IMR-90 (cell line): ENCODE measurements at regions not wholly inside any gene's neighbourhood (a gene's known extent, or its start where the extent isn't known, plus 50 kb on each side); places are given as distances from the start of the nearest gene placed in this dataset.

Experiments used
- ATAC-seq: fragments of 200-7000 bp; cut with Tn5 transposase; 2 replicates; pipeline ENCODE4 v1.9.1; 2020; ENCODE audit warnings: low read depth, mild to moderate bottlenecking, moderate library complexity
- BruUV-seq: library from RNA; stranded (reverse); fragments of 400-500 nt; replicated peaks from 2 replicates; lab custom pipeline; 2021; lab: Mats Ljungman, UMichigan
- CTCF ChIA-PET: fragments of 300-600 bp; formaldehyde crosslinking; extraction: SDS; loops from one replicate; lab custom pipeline; 2021; ENCODE audit warnings: antibody characterized with exemption; lab: Yijun Ruan, JAX
- POLR2A ChIA-PET: fragments of 300-600 bp; sonication (Branson Sonifier 250); formaldehyde crosslinking; loops from one replicate; lab custom pipeline; 2022; ENCODE audit warnings: antibody characterized with exemption; ENCODE audit not compliant: unreplicated experiment; lab: Charles Lee
- DNase-seq: peaks from one replicate; pipeline ENCODE4 v3.0.0; 2013
- H2AFZ ChIP-seq: replicated peaks from 2 replicates; pipeline ENCODE3; 2013; ENCODE audit warnings: low read length, mild to moderate bottlenecking; ENCODE audit not compliant: poor library complexity
- H2AK5ac ChIP-seq: 2 replicates; pipeline ENCODE4 v1.6.1; 2013; ENCODE audit warnings: low read depth, low read length, inconsistent platforms
- H2AK9ac ChIP-seq: replicated peaks from 2 replicates; pipeline ENCODE3; 2013; ENCODE audit warnings: mild to moderate bottlenecking, low read depth, low read length, moderate library complexity; ENCODE audit not compliant: poor library complexity
- H2BK120ac ChIP-seq: 2 replicates; pipeline ENCODE4 v1.6.1; 2013; ENCODE audit warnings: low read depth, low read length, inconsistent platforms
- H2BK15ac ChIP-seq: 3 replicates; pipeline ENCODE4 v1.6.1; 2013; ENCODE audit warnings: low read depth, low read length, inconsistent platforms
- H2BK20ac ChIP-seq: 2 replicates; pipeline ENCODE4 v1.6.1; 2013; ENCODE audit warnings: low read depth, mild to moderate bottlenecking, inconsistent platforms, low read length, moderate library complexity
- H2BK5ac ChIP-seq: 2 replicates; pipeline ENCODE4 v1.6.1; 2013; ENCODE audit warnings: mild to moderate bottlenecking, low read depth, low read length, inconsistent platforms; ENCODE audit not compliant: poor library complexity, severe bottlenecking
- H3K14ac ChIP-seq: replicated peaks from 2 replicates; pipeline ENCODE4 v1.6.1; 2013; ENCODE audit warnings: low read depth, low read length, inconsistent platforms
- H3K18ac ChIP-seq: 2 replicates; pipeline ENCODE4 v1.6.1; 2013; ENCODE audit warnings: low read depth, low read length, control low read depth
- H3K23ac ChIP-seq: 2 replicates; pipeline ENCODE4 v1.6.1; 2013; ENCODE audit warnings: low read depth, low read length, inconsistent platforms
- H3K27ac ChIP-seq: 2 replicates; pipeline ENCODE4 v1.5.1; 2013; ENCODE audit warnings: mild to moderate bottlenecking, control low read depth, low read length; ENCODE audit not compliant: insufficient read depth
- H3K27me3 ChIP-seq: 2 replicates; pipeline ENCODE4 v1.6.1; 2013; ENCODE audit warnings: low read length; ENCODE audit not compliant: control insufficient read depth, insufficient read depth
- H3K36me3 ChIP-seq: 2 replicates; pipeline ENCODE4 v1.6.1; 2013; ENCODE audit warnings: low read length, mixed read lengths; ENCODE audit not compliant: control insufficient read depth, insufficient read depth
- H3K4ac ChIP-seq: 2 replicates; pipeline ENCODE4 v1.6.1; 2013; ENCODE audit warnings: low read depth, low read length, inconsistent platforms
- H3K4me1 ChIP-seq: 2 replicates; pipeline ENCODE4 v1.6.1; 2013; ENCODE audit warnings: low read length, mixed read lengths; ENCODE audit not compliant: control insufficient read depth, insufficient read depth
- H3K4me2 ChIP-seq: 2 replicates; pipeline ENCODE4 v1.6.1; 2013; ENCODE audit warnings: low read depth, mild to moderate bottlenecking, control low read depth, low read length, moderate library complexity
- H3K4me3 ChIP-seq: 2 replicates; pipeline ENCODE4 v1.5.1; 2013; ENCODE audit warnings: low read depth, mild to moderate bottlenecking, control low read depth, low read length, moderate library complexity; ENCODE audit not compliant: insufficient read depth
- H3K56ac ChIP-seq: 2 replicates; pipeline ENCODE4 v1.6.1; 2013; ENCODE audit warnings: low read length, inconsistent platforms; ENCODE audit not compliant: insufficient read depth; ENCODE audit errors: extremely low read depth
- H3K79me1 ChIP-seq, 2 experiments: 2 replicates each; pipeline ENCODE4 v1.6.1; 2013; ENCODE audit warnings: low read length in 2 of 2, inconsistent platforms in 1 of 2, low read depth in 1 of 2
- H3K9ac ChIP-seq: 2 replicates; pipeline ENCODE4 v1.6.1; 2013; ENCODE audit warnings: low read depth, low read length, control low read depth
- H3K9me1 ChIP-seq: 2 replicates; pipeline ENCODE4 v1.6.1; 2013; ENCODE audit warnings: low read length, inconsistent platforms; ENCODE audit not compliant: insufficient read depth
- H3K9me3 ChIP-seq: 2 replicates; pipeline ENCODE4 v1.6.1; 2013; ENCODE audit warnings: low read length; ENCODE audit not compliant: control insufficient read depth, insufficient read depth
- H4K20me1 ChIP-seq: 2 replicates; pipeline ENCODE4 v1.6.1; 2013; ENCODE audit warnings: low read length, inconsistent platforms; ENCODE audit not compliant: insufficient read depth
- H4K5ac ChIP-seq: 2 replicates; pipeline ENCODE4 v1.6.1; 2013; ENCODE audit warnings: mild to moderate bottlenecking, low read depth, low read length, control low read depth
- H4K8ac ChIP-seq, 2 experiments: 2 replicates each; pipeline ENCODE4 v1.6.1; 2013; ENCODE audit warnings: low read depth in 2 of 2, low read length in 2 of 2, control low read depth in 1 of 2, inconsistent platforms in 1 of 2
- H4K91ac ChIP-seq: 2 replicates; pipeline ENCODE4 v1.6.1; 2013; ENCODE audit warnings: low read depth, low read length, inconsistent platforms; ENCODE audit not compliant: insufficient read depth
- FOS ChIP-seq: fragments of 150-350 bp; IDR thresholded peaks from 2 replicates; pipeline ENCODE4 v1.6.1; 2016; ENCODE audit warnings: low read depth, low read length
- MXI1 ChIP-seq: IDR thresholded peaks from 2 replicates; pipeline ENCODE4 v1.6.1; 2012; ENCODE audit warnings: low read depth, mild to moderate bottlenecking, low read length, moderate library complexity, borderline replicate concordance
- RFX5 ChIP-seq: IDR thresholded peaks from 2 replicates; pipeline ENCODE4 v1.8.0; 2012; ENCODE audit warnings: low read depth, mild to moderate bottlenecking, low read length, moderate library complexity
- SMC3 ChIP-seq: fragments of 150-350 bp; IDR thresholded peaks from 2 replicates; pipeline ENCODE4 v1.6.1; 2016; ENCODE audit warnings: low read depth, mild to moderate bottlenecking, antibody characterized with exemption, low read length, moderate library complexity
- WGBS, 2 experiments: methylation state at CpG; one replicate each; pipeline versions ENCODE4 v1.1.5 to v1.1.7; 2013; ENCODE audit warnings: missing lambda C conversion rate in 2 of 2; ENCODE audit not compliant: insufficient read length in 1 of 2; ENCODE audit errors: extremely low coverage in 2 of 2; 5-methylcytosine and 5-hydroxymethylcytosine counted together
- dilution Hi-C: fragments of 300-500 bp; cut with HindIII; formaldehyde crosslinking; loops from one replicate; pipeline ENCODE4 v1.14.3; 2018; ENCODE audit warnings: low sequenced_read_pairs; ENCODE audit not compliant: unreplicated experiment
- in situ Hi-C: fragments of 300-500 bp; cut with MboI; formaldehyde crosslinking; loops from 3 replicates; pipeline ENCODE4 v1.14.3; 2019; ENCODE audit warnings: low sequenced_read_pairs, inconsistent platforms, mixed read lengths
- intact Hi-C: fragments of 100-400 bp; cut with micrococcal nuclease; formaldehyde crosslinking; loops from 2 replicates; pipeline ENCODE4 v1.10.0; 2022
- TF ChIP-seq, protein P1 (sequence below): conservative IDR thresholded peaks from 2 replicates; pipeline ENCODE4 v1.5.1; 2012; ENCODE audit warnings: mild to moderate bottlenecking, low read depth, low read length, improper control_type of control experiment

GRCh38 chr19:14315433-14315832 lies 65.8 kb upstream of the ADGRE5 start:
- Histone ChIP-seq H3K56ac (no peak overlapping the region), H4K20me1 (no peaks in the 10 kb centered on the region), H2AFZ (no peak overlapping the region), H3K9me1 (no peaks in the 10 kb centered on the region), H2AK5ac (no peak overlapping the region), H3K27ac (no peak overlapping the region), H4K91ac (no peak overlapping the region), H3K79me1 (no peaks in the 10 kb centered on the region), H3K4me2 (no peak overlapping the region), H3K9me3 (peaks cover 4% of the 10 kb centered on the region), H2BK20ac (no peak overlapping the region), H3K18ac (no peak overlapping the region), H3K4ac (no peak overlapping the region), H3K9ac (no peak overlapping the region), H2BK5ac (no peak overlapping the region), H3K14ac (no peak overlapping the region), H3K4me1 (no peaks in the 10 kb centered on the region), H4K5ac (no peak overlapping the region), H3K4me3 (no peak overlapping the region), H2BK120ac (no peak overlapping the region), H3K27me3 (peaks cover 5% of the 10 kb centered on the region), H4K8ac (no peak overlapping the region), H2BK15ac (no peak overlapping the region), H3K36me3 (no peaks in the 10 kb centered on the region), H2AK9ac (no peak overlapping the region), H3K23ac (no peak overlapping the region)
- BruUV-seq, result no TSS peak
- WGBS, 2 experiments, result 94% methylated on average over 4 of the region's 10 CpGs; no CpG with 5 or more reads in 1 of the 2 experiments
- no peak for DNase-seq
- ChIA-PET CTCF (no interaction called here), POLR2A (interaction anchor here (0.7 kb wide), 1 partner anchor 559 kb away, joined by 4 read pairs; no protein-coding TSS in a partner anchor)
- TF ChIP-seq, protein P1, sequence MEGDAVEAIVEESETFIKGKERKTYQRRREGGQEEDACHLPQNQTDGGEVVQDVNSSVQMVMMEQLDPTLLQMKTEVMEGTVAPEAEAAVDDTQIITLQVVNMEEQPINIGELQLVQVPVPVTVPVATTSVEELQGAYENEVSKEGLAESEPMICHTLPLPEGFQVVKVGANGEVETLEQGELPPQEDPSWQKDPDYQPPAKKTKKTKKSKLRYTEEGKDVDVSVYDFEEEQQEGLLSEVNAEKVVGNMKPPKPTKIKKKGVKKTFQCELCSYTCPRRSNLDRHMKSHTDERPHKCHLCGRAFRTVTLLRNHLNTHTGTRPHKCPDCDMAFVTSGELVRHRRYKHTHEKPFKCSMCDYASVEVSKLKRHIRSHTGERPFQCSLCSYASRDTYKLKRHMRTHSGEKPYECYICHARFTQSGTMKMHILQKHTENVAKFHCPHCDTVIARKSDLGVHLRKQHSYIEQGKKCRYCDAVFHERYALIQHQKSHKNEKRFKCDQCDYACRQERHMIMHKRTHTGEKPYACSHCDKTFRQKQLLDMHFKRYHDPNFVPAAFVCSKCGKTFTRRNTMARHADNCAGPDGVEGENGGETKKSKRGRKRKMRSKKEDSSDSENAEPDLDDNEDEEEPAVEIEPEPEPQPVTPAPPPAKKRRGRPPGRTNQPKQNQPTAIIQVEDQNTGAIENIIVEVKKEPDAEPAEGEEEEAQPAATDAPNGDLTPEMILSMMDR, result no peak; the same call in 1 of the 2 replicates
- TF ChIP-seq SMC3 (no peak), RFX5 (no peak), MXI1 (no peak), FOS (no peak)
- dilution Hi-C loops (no loop called here), intact Hi-C loops (no loop called here), in situ Hi-C loops (no loop called here)
- ATAC-seq, result no peak
